Stimulated activated CD4-positive, alpha-beta T cell treated with anti-CD3 and anti-CD28 coated beads, Interleukin-2, amount 100 ng/mL, for 4 hours (primary cell): ENCODE measurements at regions not wholly inside any gene's neighbourhood (a gene's known extent, or its start where the extent isn't known, plus 50 kb on each side); places are given as distances from the start of the nearest gene placed in this dataset.
"Not testable (repeated sequence)": the region's sequence is repeated elsewhere in the genome, so short reads cannot be mapped to it uniquely, and the experiment has no call there.

Experiments
- DNase-seq: peaks from one replicate; pipeline ENCODE4 v3.0.0-alpha.2; 2020; ENCODE audit warnings: low read depth

GRCh38 chr9:88816141-88816540 lies 175.1 kb upstream of the S1PR3 start:
- no peak for DNase-seq

- no peak for DNase-seq
Measured at GRCh38 chr9:88816591-88816990, 174.7 kb upstream of the S1PR3 start.

- no peak for DNase-seq
Measured at GRCh38 chr9:88817628-88818027, 173.6 kb upstream of the S1PR3 start.

GRCh38 chr9:88818495-88819201 lies 172.6 kb upstream of the S1PR3 start:
- DNase-seq, result no peak

- DNase-seq, result no peak
Measured at GRCh38 chr9:88819476-88819875, 171.8 kb upstream of the S1PR3 start.

- DNase-seq, result no peak
Measured at GRCh38 chr9:88820055-88820454, 171.2 kb upstream of the S1PR3 start.

- no peak for DNase-seq
Measured at GRCh38 chr9:88821033-88821745, 170.1 kb upstream of the S1PR3 start.

- no peak for DNase-seq
Measured at GRCh38 chr9:88821746-88822106, 169.5 kb upstream of the S1PR3 start.

GRCh38 chr9:88824711-88825110 lies 166.6 kb upstream of the S1PR3 start:
- DNase-seq, result no peak

- DNase-seq, result no peak
Measured at GRCh38 chr9:88826181-88826580, 165.1 kb upstream of the S1PR3 start.

GRCh38 chr9:88826771-88827181 lies 164.5 kb upstream of the S1PR3 start:
- DNase-seq, result no peak

- no peak for DNase-seq
Measured at GRCh38 chr9:88828018-88828417, 163.2 kb upstream of the S1PR3 start.

- no peak for DNase-seq
Measured at GRCh38 chr9:88828492-88828974, 162.7 kb upstream of the S1PR3 start.

- DNase-seq, result no peak
Measured at GRCh38 chr9:88829276-88829675, 162.0 kb upstream of the S1PR3 start.

- no peak for DNase-seq
Measured at GRCh38 chr9:88831713-88832407, 159.4 kb upstream of the S1PR3 start.

- no peak for DNase-seq
Measured at GRCh38 chr9:88833946-88834345, 157.3 kb upstream of the S1PR3 start.

- no peak for DNase-seq
Measured at GRCh38 chr9:88835038-88835466, 156.2 kb upstream of the S1PR3 start.

- no peak for DNase-seq
Measured at GRCh38 chr9:88835772-88836171, 155.5 kb upstream of the S1PR3 start.

GRCh38 chr9:88837731-88838130 lies 153.5 kb upstream of the S1PR3 start:
- DNase-seq, result no peak

GRCh38 chr9:88849878-88850277 lies 141.4 kb upstream of the S1PR3 start:
- DNase-seq, result not testable (repeated sequence)

- no peak for DNase-seq
Measured at GRCh38 chr9:88852794-88853193, 138.5 kb upstream of the S1PR3 start.

- DNase-seq, result no peak
Measured at GRCh38 chr9:88870627-88871026, 120.6 kb upstream of the S1PR3 start.

- no peak for DNase-seq
Measured at GRCh38 chr9:88871669-88872068, 119.6 kb upstream of the S1PR3 start.
